Erythroblast (primary cell): ENCODE measurements at regions not wholly inside any gene's neighbourhood (a gene's known extent, or its start where the extent isn't known, plus 50 kb on each side); places are given as distances from the start of the nearest gene placed in this dataset.

Experiments
- DNase-seq, 2 experiments: peaks; one replicate each; lab custom pipeline; 2025; lab: John Stamatoyannopoulos, UW
- GATA1 ChIP-seq: IDR thresholded peaks from 2 replicates; pipeline ENCODE4 v1.6.1; 2011; ENCODE audit warnings: low read depth, mild to moderate bottlenecking, control low read depth, low read length, moderate library complexity
- POLR2A ChIP-seq: IDR thresholded peaks from 2 replicates; pipeline ENCODE4 v1.6.1; 2011; ENCODE audit warnings: mild to moderate bottlenecking, low read length

DNA sequence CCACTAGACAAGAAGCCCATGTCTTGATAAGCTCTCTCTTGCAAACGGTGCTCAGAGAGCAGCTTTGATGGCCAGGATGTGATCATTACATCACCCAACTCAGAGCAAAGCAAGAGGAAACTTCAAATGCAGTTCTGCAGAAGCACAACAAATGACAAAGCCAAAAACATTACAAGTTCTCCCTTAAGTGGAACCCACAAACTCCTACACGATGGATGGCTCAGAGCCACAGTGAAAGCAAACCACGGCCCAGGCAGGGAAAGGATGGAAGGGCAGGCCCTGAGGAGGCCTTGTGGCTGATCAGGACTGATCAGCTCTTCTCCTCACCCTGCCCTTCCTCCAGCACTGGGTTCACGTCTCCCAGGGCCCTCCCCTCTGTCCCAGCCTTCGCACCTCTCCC is 326.4 kb downstream of the EIPR1 start:
- no peak for TF ChIP-seq POLR2A
- no peak for TF ChIP-seq GATA1
- DNase-seq = no peak

DNA sequence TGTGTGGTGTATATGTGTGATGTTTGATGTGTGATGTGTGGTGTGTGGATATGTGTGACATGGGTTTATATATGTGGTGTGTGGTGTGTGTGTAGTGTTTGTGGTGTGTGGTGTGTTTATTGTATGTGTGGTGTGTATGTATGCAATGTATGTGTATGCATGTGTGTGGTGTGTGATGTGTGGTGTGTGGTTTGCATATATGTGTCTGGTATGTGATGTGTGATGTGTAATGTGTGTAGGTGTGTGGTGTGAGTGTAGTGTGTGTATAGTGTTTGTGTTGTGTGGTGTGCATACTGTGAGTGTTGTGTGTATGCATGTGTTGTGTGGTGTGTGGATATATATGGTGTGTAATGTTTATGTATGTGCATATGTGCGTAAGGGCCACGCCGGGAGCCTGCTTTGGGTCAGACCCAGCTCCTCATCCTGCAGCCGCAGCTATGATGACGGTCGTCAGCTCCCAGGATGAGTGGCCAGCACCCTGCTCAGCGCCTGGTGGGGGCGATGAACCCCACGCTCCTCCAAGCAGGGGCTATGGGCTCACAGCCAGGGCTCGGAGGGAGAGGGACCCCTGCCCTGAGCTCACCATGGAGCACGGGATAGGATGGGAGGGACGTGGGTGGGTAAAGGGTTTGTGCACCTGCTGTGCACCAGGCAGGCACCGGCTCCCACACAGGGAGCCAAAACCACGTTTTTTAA is 331.3 kb downstream of the EIPR1 start:
- DNase-seq = no peak
- TF ChIP-seq POLR2A (no peak), GATA1 (no peak)

DNA sequence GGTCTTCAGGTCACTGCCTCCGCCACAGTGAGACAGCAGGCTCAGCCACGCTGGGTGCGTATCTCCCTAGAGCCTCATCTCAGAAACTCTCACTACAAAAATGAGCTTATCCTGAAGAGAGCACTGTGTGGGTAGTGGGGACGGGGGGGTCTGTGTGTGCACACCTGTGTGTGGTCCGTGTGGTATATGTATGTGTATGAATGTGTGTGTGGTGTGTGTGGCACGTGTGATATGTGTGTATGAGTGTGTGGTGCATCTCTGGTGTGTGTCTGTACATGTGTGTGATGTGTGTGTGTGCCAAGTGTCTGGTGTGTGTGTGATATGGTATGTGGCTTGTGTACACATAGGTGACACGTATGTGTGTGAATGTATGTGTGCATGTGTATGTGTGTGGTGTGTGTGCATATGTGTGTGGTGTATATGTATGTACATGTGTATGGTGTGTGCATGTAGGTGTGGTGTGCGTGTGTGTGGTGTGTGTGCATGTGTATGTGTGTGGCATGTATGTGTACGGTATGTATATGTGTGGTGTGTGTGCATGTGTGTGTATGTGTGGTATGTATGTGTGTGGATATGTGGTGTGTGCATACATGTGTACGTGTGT is 332.2 kb downstream of the EIPR1 start:
- no peak for DNase-seq
- no peak for TF ChIP-seq GATA1
- TF ChIP-seq POLR2A = no peak

DNA sequence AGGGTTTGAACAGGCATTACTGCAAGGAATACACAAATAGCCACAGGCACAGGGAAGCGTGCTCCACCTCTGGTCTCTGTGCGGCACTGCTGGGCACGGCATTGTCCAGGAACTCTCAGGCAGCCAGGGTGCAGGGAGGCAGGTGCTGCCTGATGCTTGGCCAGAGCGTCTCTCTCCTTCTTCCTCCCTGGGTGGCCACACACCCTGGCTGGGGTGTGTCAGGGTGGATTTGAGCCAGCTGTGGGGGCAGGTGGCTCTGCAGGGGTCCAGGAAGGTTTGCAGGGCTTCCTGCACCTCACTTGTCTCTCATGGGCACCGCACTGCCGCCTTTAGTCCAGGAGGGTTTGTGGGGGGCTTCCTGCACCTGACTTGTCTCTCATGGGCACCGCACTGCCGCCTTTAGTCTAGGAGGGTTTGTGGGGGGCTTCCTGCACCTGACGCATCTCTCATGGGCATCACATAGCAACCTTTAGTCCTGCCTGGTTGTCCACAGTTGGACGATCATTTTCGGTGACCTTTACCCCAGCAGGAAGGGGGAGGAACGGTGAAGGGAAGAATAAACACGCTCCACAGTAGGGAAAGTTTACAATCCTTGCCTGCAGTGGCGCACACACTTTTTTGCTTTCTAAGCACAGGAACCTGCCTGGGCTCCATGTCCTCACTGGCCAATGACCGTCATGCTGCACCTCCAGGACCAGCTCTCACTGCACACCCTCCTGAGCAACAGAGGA is 332.9 kb downstream of the EIPR1 start:
- DNase-seq = no peak
- TF ChIP-seq GATA1 (no peak), POLR2A (no peak)

DNA sequence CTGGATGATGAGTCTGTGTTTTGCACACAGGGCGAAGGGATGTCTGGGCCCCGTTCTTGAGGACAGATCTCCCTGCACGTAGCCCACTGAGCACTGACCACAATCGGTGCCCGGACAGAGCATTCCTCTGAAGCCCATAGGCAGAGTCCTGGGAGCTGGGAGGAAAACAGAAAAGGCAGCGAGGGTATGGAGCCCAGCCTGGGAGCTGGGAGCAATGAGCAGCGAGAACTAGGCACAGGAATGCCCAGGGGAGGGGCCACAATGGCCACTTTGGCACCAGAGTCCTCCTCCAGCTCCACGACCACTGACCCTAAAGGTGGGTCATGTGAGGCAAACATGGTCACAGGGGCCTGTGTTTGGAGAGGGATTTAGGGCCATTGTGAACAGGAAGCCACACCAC is 333.9 kb downstream of the EIPR1 start:
- no peak for TF ChIP-seq POLR2A
- TF ChIP-seq GATA1 = no peak
- no peak for DNase-seq

DNA sequence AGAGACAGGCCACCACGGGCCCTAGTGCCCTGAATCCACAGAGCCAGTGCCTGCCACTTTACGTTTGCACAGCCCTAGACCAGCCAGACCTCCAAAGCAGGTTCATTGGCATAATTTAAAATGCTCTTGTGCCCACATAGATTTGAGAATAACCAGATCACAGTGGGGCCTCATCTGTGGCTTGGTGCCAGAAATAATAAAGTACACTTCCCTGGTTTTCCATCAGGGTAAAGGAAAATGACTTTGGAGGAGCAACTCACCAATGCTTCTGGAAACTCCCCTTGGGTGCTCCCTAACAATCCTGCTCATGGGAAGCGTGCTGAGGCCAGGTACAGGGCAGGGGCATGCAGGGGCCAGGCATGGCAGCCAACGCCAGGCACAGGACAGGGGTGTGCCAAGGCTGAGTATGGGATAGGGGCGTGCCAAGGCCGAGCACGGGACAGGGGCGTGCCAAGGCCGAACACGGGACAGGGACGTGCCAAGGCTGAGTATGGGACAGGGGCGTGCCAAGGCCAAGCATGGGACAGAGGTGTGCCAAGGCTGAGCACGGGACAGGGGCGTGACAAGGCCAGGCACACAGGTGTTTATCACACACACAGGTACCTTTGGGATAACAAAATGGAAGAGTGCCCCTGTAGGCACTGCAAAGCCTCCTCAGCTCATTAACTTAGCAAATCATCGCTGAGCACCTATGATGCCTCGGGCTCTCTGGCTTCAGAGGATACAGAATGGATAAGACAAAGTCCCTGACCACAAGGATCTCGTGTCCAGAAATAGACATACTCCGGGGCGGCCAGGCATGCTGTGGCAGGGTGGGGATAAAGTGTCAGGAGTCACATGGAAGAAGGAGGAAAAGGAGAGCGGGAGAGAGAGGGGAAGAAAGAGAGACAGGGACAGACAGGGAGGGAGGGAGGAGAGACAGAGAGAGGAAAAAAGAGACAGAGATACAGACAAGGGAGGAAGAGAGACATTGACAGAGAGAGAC is 334.7 kb downstream of the EIPR1 start:
- no peak for DNase-seq

DNA sequence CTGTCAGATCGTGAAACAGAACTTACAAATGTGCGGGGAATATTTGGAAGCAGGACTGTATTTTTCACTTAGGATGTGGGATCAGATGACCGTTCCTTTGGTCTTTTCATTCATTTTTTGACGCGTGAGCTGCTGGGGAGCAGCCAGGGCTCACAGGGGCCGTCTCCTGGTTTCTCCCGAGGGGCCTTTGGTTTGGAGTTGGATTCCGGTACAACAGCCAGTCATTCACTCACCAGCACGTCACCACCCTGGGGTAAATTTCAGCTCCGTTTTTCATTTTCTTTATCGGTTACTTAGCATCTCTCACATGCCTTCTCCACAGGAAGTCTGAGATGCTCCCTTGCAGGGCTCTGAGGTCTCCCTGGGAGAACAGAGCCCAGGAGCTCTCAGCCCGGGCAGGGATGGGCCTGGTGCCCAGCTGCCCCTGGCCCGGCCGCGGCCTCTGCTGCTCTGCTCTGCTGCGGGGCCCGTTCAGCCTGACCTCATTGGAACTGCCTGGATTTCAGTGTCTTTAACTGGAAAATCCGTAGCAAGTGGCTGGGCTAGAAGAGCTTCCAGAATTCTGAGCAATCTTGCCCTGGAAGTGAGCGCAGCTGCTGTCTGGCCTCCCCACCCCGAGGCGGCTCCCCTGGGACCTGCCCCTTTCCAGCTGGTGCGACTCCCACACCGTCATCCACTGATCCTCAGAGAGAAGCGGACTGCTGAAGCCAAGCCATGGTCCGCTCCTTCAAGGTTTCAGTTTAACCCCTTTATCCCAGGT is 335.6 kb downstream of the EIPR1 start:
- DNase-seq = no peak
- TF ChIP-seq GATA1 = no peak
- TF ChIP-seq POLR2A = no peak

More for the DNA sequence above, 334.7 kb downstream of the EIPR1 start:
- TF ChIP-seq GATA1 = no peak
- TF ChIP-seq POLR2A = no peak

DNA sequence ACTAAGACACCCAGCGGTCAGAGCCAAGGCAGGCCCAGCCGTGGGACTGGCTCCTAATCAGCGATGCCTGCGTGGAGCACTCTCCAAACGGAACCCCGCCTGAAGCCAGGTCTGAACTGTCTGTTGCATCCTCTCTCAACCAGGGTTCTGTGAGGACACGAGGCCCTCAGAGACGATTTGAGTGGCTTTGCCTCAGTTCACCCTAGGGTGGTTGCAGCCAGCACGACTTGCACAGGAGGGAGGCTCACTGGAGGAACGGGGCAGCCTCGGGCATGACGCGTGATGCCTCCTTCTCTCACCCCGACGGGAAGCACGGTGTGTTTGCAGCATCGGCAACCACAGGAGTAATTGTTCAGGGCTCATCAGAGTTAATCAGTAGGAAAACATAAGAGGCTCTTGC is 336.4 kb downstream of the EIPR1 start:
- no peak for DNase-seq
- TF ChIP-seq GATA1 (no peak), POLR2A (no peak)

DNA sequence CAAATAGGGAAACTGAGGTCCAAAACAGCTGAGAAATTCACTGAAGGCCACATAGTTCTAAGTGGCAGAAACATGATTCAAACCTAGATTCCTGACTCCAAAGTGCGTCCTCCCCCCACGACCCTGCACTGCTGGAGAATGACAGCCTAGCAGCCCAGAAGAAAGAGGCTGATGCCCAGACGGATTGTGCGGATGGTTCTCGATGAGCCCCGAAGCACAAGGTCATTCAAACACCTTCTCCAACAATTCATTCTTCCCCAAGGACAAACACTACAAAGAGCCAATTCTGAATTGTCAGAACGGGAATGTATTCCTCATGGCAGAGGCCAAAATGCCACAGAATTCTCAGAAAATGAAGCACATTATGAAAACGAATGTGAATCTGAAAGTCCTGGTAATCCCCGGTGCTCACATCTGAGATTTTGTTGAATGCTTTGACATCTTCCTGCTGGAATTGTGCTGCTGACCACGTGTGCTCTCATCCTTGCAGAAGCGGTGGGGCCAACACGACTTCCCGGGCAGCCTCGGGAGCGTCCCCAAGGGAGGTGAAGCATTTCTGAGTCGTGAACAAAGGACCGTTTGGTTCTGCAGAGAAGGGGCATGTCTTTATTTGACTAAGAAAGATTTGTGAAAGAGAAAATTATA is 337.0 kb downstream of the EIPR1 start:
- TF ChIP-seq POLR2A (no peak), GATA1 (no peak)
- DNase-seq = no peak

DNA sequence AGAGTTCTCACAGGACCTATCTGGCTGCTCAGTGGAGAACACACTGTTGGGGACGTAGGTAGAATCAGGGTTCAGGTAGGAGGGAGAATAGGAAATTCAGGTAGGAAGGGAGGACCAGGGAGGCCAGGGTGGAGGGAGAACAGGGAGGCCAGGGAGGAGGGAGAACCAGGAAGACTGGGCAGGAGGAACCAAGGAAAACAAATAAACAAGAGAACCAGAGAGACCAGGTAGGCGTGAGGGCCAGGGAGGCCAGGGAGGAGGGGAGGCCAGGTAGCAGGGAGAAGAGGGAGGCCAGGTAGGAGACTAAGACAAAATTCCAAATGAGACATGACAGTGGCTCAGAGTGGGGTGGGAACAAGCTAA is 337.6 kb downstream of the EIPR1 start:
- no peak for TF ChIP-seq GATA1
- no peak for TF ChIP-seq POLR2A
- no peak for DNase-seq

DNA sequence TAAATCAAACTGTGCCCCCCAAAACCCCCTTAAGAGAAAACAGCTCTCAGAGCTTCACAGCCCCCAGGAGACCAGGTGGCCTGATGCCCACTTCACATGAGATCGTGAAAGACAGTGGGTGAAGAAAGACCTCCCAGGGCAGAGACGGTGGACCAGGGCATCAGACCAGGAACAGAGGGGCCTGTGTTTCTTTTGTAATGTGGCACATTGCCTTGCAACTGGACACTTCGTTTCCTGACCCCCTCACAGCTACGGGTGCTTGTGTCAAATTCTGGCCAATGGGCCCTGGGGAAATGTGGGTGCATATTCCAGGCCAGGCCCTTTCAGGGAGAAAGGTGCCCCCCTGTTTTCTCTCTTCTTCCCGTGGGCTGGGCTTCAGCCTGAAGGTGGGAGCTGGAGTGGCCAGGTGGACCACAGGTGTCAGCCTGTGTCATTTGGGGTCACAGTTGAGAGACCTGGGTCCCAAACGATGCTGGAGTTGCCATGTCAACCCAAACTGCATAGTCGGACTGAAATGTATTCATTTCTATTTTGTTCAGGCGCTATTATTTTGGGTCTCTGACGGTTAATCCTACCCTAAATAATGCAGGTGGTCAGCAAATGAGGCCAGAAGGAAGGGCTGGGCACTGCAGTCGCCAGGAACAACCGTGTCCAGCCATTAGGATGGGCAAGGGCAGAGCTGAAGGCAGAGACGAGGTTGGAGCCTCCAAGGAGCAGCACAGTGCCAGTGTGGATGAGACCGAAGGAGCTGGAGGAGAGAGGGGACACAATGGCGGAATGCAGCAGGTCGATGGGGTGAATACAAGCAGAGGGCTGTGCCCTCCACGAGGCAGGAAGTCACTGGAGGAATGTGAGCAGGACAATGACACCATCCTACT is 338.2 kb downstream of the EIPR1 start:
- DNase-seq = no peak
- TF ChIP-seq GATA1 (no peak), POLR2A (no peak)

DNA sequence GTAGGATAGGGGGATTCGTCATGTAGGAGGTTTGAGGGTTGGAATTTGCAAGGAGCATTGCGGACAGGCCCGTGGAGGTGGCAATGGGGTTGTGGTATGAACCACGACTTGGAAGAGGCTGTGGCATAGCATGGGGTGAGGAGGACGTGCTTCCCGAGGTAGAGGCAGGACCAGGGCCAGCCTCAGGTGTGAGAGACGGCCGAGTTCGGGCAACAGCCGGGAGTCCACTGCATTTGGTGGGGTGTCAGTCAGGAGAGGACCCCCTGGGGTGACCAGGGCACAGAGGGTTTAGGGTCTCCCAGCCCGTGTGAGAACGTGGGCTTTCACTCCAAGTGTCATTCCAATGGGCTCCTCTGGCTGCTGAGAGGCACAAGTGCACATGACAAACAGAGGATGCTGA is 339.0 kb downstream of the EIPR1 start:
- DNase-seq = no peak
- TF ChIP-seq POLR2A (no peak), GATA1 (no peak)
